Gastroesophageal sphincter (tissue), 4 donors: ENCODE measurements at regions not wholly inside any gene's neighbourhood (a gene's known extent, or its start where the extent isn't known, plus 50 kb on each side); places are given as distances from the start of the nearest gene placed in this dataset.
"Not testable (repeated sequence)": the region's sequence is repeated elsewhere in the genome, so short reads cannot be mapped to it uniquely, and the experiment has no call there.

Experiments
- ATAC-seq: fragments of 150-250 bp; one replicate; pipeline ENCODE4 v1.9.1; 2016; ENCODE audit warnings: mild to moderate bottlenecking, moderate library complexity
- H3K27ac ChIP-seq, 4 donors: fragments of 200-600 bp; sonication (generic) in 3 of 4; 1 replicate in 3 of 4; 2 replicates in 1 of 4; pipeline ENCODE4 v1.5.1; 2016 to 2019
- H3K27me3 ChIP-seq: fragments of 200-600 bp; sonication (generic); one replicate; pipeline ENCODE4 v1.5.1; 2019
- H3K36me3 ChIP-seq, 2 donors: fragments of 200-600 bp; sonication (generic); one replicate each; pipeline ENCODE4 v1.5.1; 2019; ENCODE audit warnings: control low read depth in 1 of 2
- H3K4me1 ChIP-seq, 3 donors: fragments of 200-600 bp; sonication (generic); 1 replicate in 2 of 3; 2 replicates in 1 of 3; pipeline ENCODE4 v1.5.1; 2016 to 2019; ENCODE audit warnings: control low read depth in 2 of 3
- H3K4me3 ChIP-seq, 2 donors: fragments of 200-600 bp; sonication (generic); one replicate each; pipeline ENCODE4 v1.5.1; 2019; ENCODE audit warnings: mild to moderate bottlenecking in 1 of 2, moderate library complexity in 1 of 2
- H3K9me3 ChIP-seq, 3 donors: fragments of 200-600 bp; sonication (generic); one replicate each; pipeline ENCODE4 v1.5.1; 2017 to 2019; ENCODE audit warnings: control low read depth in 2 of 3
- WGBS, 2 donors: methylation state at CpG; one replicate each; pipeline ENCODE4 v1.1.5; 2018; ENCODE audit warnings: low coverage in 1 of 2; 5-methylcytosine and 5-hydroxymethylcytosine counted together

GRCh38 chr15:21735368-21735767 is 142.2 kb downstream of the POTEB start:
- H3K27ac ChIP-seq, H3K4me1 ChIP-seq, H3K9me3 ChIP-seq, H3K4me3 ChIP-seq, H3K27me3 ChIP-seq, ATAC-seq, H3K36me3 ChIP-seq: not testable (repeated sequence)
- no CpG with 5 or more reads among the region's 7 CpGs for WGBS, 2 donors

- H3K4me1 ChIP-seq, H3K9me3 ChIP-seq, H3K27me3 ChIP-seq, ATAC-seq, H3K36me3 ChIP-seq, H3K4me3 ChIP-seq, H3K27ac ChIP-seq: not testable (repeated sequence)
- WGBS, 2 donors: no CpG with 5 or more reads among the region's 5 CpGs
Measured at GRCh38 chr15:21731496-21731895, 146.0 kb downstream of the POTEB start.

GRCh38 chr15:21730427-21731405 is 146.8 kb downstream of the POTEB start:
- no CpG with 5 or more reads among the region's 19 CpGs for WGBS, 2 donors
- H3K27ac ChIP-seq, H3K36me3 ChIP-seq, H3K4me1 ChIP-seq, H3K4me3 ChIP-seq, ATAC-seq, H3K27me3 ChIP-seq, H3K9me3 ChIP-seq: not testable (repeated sequence)

GRCh38 chr15:21724988-21725387 is 152.5 kb downstream of the POTEB start:
- no CpG with 5 or more reads among the region's 6 CpGs for WGBS, 2 donors
- not testable (repeated sequence) for ATAC-seq

GRCh38 chr15:21721115-21721514 is 156.4 kb downstream of the POTEB start:
- not testable (repeated sequence) for ATAC-seq, H3K4me3 ChIP-seq, H3K27me3 ChIP-seq, H3K4me1 ChIP-seq, H3K27ac ChIP-seq, H3K9me3 ChIP-seq, H3K36me3 ChIP-seq
- no CpG with 5 or more reads among the region's 5 CpGs for WGBS, 2 donors

More at GRCh38 chr15:21724988-21725387, 152.5 kb downstream of the POTEB start:
- H3K9me3 ChIP-seq, H3K27me3 ChIP-seq, H3K4me3 ChIP-seq, H3K27ac ChIP-seq, H3K4me1 ChIP-seq, H3K36me3 ChIP-seq: not testable (repeated sequence)

GRCh38 chr15:21718779-21719178 is 158.8 kb downstream of the POTEB start:
- H3K27me3 ChIP-seq, H3K9me3 ChIP-seq, H3K27ac ChIP-seq, H3K4me3 ChIP-seq, ATAC-seq, H3K36me3 ChIP-seq, H3K4me1 ChIP-seq: not testable (repeated sequence)
- no CpG with 5 or more reads among the region's 4 CpGs for WGBS, 2 donors

- not testable (repeated sequence) for H3K4me1 ChIP-seq, H3K27ac ChIP-seq, H3K4me3 ChIP-seq, H3K36me3 ChIP-seq, H3K27me3 ChIP-seq, H3K9me3 ChIP-seq, ATAC-seq
- no CpG with 5 or more reads among the region's 2 CpGs for WGBS, 2 donors
Measured at GRCh38 chr15:21718108-21718507, 159.4 kb downstream of the POTEB start.

GRCh38 chr15:21717661-21718060 is 159.9 kb downstream of the POTEB start:
- H3K27ac ChIP-seq, H3K36me3 ChIP-seq, H3K27me3 ChIP-seq, ATAC-seq, H3K4me1 ChIP-seq, H3K9me3 ChIP-seq, H3K4me3 ChIP-seq: not testable (repeated sequence)
- WGBS, 2 donors: no CpG with 5 or more reads among the region's 8 CpGs

- no CpG with 5 or more reads among the region's 7 CpGs for WGBS, 2 donors
- H3K4me1 ChIP-seq, H3K9me3 ChIP-seq, H3K4me3 ChIP-seq, H3K27ac ChIP-seq, ATAC-seq, H3K27me3 ChIP-seq, H3K36me3 ChIP-seq: not testable (repeated sequence)
Measured at GRCh38 chr15:21705480-21705879, 172.1 kb downstream of the POTEB start.

- not testable (repeated sequence) for ATAC-seq, H3K4me1 ChIP-seq, H3K27ac ChIP-seq, H3K36me3 ChIP-seq, H3K4me3 ChIP-seq, H3K9me3 ChIP-seq, H3K27me3 ChIP-seq
- no CpG with 5 or more reads among the region's 9 CpGs for WGBS, 2 donors
Measured at GRCh38 chr15:21698620-21699019, 178.9 kb downstream of the POTEB start.

- not testable (repeated sequence) for H3K4me1 ChIP-seq, H3K9me3 ChIP-seq, H3K4me3 ChIP-seq, H3K27ac ChIP-seq, H3K27me3 ChIP-seq, ATAC-seq, H3K36me3 ChIP-seq
- whole genome bisulfite sequencing, 2 donors: no CpG with 5 or more reads among the region's 7 CpGs
Measured at GRCh38 chr15:21695089-21695488, 182.4 kb downstream of the POTEB start.

GRCh38 chr15:21692471-21693102 is 184.9 kb downstream of the POTEB start:
- not testable (repeated sequence) for H3K27me3 ChIP-seq, H3K4me3 ChIP-seq, H3K9me3 ChIP-seq, H3K27ac ChIP-seq, ATAC-seq, H3K36me3 ChIP-seq, H3K4me1 ChIP-seq
- WGBS, 2 donors: no CpG with 5 or more reads among the region's 4 CpGs

- H3K27me3 ChIP-seq, H3K4me1 ChIP-seq, H3K9me3 ChIP-seq, ATAC-seq, H3K4me3 ChIP-seq, H3K36me3 ChIP-seq, H3K27ac ChIP-seq: not testable (repeated sequence)
- no CpG with 5 or more reads among the region's 17 CpGs for WGBS, 2 donors
Measured at GRCh38 chr15:21656798-21657397, 216.6 kb upstream of the POTEB3 start.
